ENCODE measurements at regions not wholly inside any gene's neighbourhood (a gene's known extent, or its start where the extent isn't known, plus 50 kb on each side); places are given as distances from the start of the nearest gene placed in this dataset.
A peak's percentile ranks its signal among the peaks of the same experiment; 100 is the strongest.

DNA sequence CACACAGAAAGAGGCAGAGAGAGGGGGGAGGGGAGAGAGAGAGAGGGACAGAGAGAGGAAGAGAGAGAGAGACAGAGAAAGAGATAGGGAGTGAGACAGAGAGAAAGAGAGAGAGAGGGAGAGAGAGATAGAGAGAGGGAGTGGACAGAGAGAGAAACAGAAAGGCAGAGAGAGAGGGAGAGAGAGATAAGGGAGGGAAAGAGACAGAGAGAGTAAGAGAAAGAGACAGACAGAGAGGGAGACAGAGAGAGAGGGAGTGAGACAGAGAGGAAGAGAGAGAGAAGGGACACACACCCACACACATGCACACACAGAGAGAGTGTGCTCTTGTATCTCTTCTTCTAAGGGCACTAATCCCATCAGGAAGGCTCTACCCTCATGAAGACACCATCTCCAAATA lies 103.2 kb upstream of the ESRRB start:
- DNase-seq (ENCODE audit: low read depth), result peak; percentile 2
- TF ChIP-seq, protein P1, sequence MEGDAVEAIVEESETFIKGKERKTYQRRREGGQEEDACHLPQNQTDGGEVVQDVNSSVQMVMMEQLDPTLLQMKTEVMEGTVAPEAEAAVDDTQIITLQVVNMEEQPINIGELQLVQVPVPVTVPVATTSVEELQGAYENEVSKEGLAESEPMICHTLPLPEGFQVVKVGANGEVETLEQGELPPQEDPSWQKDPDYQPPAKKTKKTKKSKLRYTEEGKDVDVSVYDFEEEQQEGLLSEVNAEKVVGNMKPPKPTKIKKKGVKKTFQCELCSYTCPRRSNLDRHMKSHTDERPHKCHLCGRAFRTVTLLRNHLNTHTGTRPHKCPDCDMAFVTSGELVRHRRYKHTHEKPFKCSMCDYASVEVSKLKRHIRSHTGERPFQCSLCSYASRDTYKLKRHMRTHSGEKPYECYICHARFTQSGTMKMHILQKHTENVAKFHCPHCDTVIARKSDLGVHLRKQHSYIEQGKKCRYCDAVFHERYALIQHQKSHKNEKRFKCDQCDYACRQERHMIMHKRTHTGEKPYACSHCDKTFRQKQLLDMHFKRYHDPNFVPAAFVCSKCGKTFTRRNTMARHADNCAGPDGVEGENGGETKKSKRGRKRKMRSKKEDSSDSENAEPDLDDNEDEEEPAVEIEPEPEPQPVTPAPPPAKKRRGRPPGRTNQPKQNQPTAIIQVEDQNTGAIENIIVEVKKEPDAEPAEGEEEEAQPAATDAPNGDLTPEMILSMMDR (IDR thresholded peaks at IDR 0.05; ENCODE audit: insufficient read depth, low read length), result no peak
- no peak overlapping the region for H3K4me3 ChIP-seq (ENCODE audit: low read depth, low read length)

DNA sequence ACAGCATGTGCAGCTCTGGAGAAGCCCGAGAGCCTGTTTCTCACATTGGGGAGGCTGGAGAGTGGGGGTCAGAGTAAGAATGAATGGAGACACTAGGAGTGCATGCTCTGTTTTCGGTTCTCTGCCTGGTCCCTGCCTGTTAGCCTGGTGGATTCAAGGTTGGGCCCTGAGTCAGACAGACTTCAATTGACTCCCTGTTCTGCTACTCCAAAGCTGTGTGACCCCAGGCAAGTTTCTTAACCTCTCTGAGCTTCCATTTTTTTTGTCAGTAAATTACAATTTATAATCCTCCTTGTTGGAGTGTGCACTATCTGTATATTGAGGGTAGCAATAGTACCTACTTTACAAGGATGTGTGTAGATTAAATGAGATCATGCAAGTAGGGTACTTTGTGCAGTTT lies 102.6 kb upstream of the ESRRB start:
- H3K4me3 ChIP-seq (ENCODE audit: low read depth, low read length), result no peak overlapping the region
- DNase-seq (ENCODE audit: low read depth), result no peak
- TF ChIP-seq, protein P1 (IDR thresholded peaks at IDR 0.05; ENCODE audit: insufficient read depth, low read length), result no peak

DNA sequence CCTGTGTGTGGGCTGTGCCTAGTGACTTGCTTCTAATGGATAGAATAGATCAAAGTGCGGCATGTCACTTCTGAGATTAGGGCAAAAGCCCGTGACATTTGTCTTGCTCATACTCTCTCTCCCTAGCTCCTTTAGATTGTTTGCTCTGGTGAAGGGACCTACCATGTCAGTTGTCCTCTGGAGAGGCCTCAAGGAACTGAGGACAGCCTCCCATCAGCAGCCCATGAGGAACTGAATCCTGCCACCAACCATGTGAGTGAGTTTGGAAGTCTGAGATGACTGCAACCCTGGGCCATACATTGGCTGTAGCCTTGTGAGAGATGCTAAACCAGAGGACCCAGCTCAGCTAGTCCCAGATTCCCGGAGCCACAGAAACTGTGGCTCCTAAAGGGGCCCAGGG lies 101.6 kb upstream of the ESRRB start:
- TF ChIP-seq, protein P1 (IDR thresholded peaks at IDR 0.05; ENCODE audit: insufficient read depth, low read length), result no peak
- H3K4me3 ChIP-seq (ENCODE audit: low read depth, low read length), result no peak overlapping the region
- DNase-seq (ENCODE audit: low read depth), result no peak

DNA sequence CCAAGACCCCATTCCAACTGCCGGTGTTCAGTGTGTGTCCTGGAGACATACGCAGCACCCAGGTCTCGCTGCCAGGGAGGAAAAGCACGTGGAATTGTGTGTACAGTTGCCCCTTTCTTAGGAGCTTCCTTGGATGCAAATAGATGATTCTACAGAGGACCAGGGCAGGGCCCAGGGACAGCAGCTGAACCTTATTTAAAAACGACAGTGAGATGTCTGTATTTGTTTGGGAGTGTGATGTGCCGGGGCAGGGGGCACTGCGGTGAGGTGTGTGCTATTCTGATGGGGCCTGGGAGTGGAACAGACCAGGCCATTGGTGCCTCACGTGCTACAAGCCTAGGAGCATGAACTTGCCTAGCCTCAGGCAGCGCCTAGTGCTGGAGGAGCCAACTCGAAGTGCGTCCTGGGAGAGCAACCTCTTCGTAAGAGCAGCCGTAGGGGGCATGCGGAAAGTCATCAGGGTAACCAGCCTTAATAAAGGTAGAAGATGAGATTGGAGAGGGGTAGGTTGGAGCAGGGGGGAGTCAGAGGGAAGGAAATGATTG lies 98.3 kb upstream of the ESRRB start:
- no peak for DNase-seq (ENCODE audit: low read depth)
- H3K4me3 ChIP-seq (ENCODE audit: low read depth, low read length), result no peak overlapping the region
- TF ChIP-seq, protein P1 (IDR thresholded peaks at IDR 0.05; ENCODE audit: insufficient read depth, low read length), result no peak

DNA sequence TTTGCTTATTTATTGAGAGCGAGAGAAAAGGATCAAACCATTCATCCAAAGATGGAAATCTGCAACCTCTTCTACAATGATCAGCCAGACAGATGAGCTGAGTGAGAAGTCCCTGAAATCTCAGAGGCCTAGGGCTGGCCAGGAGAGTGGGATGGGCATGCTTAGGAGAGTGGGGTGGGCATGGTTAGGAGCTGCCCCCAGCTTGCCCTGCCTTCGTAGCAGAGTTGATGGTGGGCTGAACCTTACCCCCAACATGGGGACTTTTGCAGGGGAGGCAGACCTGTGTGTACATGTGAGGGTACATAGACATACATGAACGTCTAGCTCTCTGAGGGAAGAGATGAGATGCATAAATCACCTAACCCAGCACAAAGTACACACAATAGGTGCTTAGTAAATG lies 95.7 kb upstream of the ESRRB start:
- no peak overlapping the region for H3K4me3 ChIP-seq (ENCODE audit: low read depth, low read length)
- TF ChIP-seq, protein P1 (IDR thresholded peaks at IDR 0.05; ENCODE audit: insufficient read depth, low read length), result no peak
- no peak for DNase-seq (ENCODE audit: low read depth)

DNA sequence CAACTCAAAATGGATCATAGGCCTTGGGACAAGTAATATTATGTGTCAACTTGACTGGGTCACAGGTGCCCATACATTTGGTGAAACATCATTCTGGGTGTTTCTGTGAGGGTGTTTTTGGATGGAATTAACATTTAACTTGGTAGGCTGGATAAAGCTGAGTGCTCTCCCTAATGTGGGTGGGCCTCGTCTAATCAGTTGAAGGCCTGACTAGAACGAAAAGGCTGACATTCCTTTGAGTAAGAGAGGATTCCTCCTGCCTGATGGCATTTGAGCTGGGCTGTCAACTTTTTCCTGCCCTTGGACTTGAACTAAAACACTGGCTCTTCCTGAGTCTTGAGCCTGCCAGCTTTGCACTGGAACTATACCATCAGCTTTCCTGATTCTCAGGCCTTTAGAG lies 93.4 kb upstream of the ESRRB start:
- TF ChIP-seq, protein P1 (IDR thresholded peaks at IDR 0.05; ENCODE audit: insufficient read depth, low read length), result no peak
- no peak for DNase-seq (ENCODE audit: low read depth)
- H3K4me3 ChIP-seq (ENCODE audit: low read depth, low read length), result no peak overlapping the region

DNA sequence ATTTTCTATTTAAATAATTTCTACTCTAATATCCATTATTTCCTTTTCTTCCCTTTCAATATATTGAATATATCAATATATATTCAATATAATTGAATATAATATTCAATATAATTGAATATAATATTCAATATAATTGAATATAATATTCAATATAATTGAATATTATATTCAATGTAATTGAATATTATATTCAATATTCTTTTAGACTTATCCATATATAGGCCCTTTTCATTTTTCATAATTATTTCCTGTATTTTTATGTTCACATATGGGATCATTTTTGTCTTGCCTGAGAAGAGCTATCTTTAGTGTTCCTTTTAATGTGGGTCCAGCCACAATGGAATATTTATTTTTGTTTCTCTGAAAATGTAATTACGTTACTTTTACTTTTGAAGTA lies 88.9 kb upstream of the ESRRB start:
- DNase-seq (ENCODE audit: low read depth), result no peak
- H3K4me3 ChIP-seq (ENCODE audit: low read depth, low read length), result no peak overlapping the region
- TF ChIP-seq, protein P1 (IDR thresholded peaks at IDR 0.05; ENCODE audit: insufficient read depth, low read length), result no peak

Measured in fibroblast of the aortic adventitia (primary cell).